Activated T-cell treated with anti-CD3 and anti-CD28 coated beads for 24 hours (primary cell): ENCODE measurements at regions not wholly inside any gene's neighbourhood (a gene's known extent, or its start where the extent isn't known, plus 50 kb on each side); places are given as distances from the start of the nearest gene placed in this dataset.

Experiments
- DNase-seq: peaks from one replicate; pipeline ENCODE4 v3.0.0-alpha.2; 2020; ENCODE audit warnings: low read depth

DNA sequence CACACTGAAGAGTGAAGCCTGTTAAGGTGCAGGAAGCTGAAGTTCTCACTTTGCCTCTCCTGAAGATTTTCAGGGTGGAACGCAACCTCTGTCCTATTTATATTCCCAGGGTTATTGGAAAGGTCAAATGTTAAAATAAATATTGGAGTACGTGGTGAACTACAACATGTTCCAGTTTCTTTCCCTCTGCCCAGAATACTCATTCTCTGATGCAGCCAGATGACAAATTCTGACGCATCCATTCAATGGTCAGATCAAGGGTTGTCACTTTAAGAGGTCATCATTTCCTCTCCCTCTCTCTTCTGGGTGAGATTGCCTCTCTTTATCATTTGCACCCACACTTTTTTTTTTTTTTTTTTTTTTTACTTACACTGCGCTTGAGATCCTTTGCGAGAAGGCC, 277.1 kb downstream of the BRINP1 start:
- no peak for DNase-seq

DNA sequence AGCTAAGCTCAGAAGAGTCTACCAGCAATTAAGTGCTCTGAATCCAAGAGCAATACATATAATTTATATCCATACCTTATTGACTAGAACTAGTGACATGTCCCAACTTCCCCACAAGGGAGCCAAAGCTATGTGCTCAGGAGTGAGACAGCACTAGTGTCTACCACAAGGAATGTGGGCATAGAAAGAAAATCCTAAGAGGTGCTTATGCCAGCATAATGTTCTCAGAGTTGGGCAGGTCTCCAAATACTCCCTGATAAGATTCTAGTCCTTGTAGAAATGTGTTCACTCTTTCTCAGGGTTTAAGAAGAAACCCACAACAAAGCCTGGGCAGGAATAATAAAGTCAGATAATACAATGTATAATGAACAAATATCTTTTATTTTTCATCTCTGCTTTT, 275.1 kb downstream of the BRINP1 start:
- no peak for DNase-seq

- DNase-seq, result no peak
Measured at GRCh38 chr9:119095072-119095471, 274.2 kb downstream of the BRINP1 start.

DNA sequence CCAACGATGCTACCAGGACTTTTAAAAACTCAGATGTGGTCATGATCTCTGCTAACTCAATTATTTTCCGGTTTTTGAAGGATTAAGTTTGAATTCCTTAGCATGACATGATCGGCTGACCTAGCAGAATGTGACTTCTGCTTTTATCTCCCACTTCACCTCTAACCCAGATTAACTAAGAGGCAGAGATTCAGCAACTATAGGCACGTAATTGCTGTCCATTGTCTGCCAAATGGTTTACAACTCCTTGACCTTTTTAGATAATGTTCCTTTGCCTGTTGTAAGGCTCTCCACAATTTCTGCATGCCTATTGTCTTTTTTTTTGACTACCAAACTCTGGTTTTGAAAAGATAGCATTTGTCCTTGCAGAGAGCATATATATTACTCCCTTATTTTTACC, 268.2 kb downstream of the BRINP1 start:
- no peak for DNase-seq

DNA sequence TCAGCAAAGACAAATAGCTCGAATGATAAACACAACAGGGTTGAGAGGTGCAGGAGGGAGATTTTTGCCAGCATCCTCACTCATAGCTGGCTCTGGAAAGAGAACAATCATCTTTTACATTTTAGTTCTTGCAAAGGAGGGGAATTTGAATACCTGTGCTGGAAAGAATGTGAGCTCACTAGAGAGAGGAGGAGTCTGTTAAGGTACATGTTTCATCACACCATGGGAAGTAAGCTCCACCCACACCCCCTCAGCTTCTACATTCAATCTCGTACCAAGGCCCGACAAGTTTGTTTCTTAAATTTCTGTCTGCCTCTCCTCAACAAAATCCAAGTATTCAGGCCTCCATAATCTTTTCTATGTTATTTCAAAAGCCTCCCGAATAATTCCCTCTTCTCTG, 254.6 kb downstream of the BRINP1 start:
- DNase-seq, result no peak
